ENCODE measurements at regions not wholly inside any gene's neighbourhood (a gene's known extent, or its start where the extent isn't known, plus 50 kb on each side); places are given as distances from the start of the nearest gene placed in this dataset.

DNA sequence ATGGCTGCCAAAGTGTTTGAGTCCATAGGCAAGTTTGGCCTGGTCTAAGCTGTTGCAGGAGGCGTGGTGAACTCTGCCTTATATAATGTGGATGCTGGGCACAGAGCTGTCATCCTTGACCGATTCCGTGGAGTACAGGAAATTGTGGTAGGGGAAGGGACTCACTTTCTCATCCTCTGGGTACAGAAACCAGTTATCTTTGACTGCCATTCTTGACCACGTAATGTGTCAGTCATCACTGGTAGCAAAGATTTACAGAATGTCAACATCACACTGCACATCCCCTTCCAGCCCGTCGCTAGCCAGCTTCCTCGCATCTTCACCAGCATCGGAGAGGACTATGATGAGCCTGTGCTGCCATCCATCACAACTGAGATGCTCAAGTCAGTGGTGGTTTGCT, 215.8 kb upstream of the JUN start (continued):
- TF ChIP-seq, protein P1, sequence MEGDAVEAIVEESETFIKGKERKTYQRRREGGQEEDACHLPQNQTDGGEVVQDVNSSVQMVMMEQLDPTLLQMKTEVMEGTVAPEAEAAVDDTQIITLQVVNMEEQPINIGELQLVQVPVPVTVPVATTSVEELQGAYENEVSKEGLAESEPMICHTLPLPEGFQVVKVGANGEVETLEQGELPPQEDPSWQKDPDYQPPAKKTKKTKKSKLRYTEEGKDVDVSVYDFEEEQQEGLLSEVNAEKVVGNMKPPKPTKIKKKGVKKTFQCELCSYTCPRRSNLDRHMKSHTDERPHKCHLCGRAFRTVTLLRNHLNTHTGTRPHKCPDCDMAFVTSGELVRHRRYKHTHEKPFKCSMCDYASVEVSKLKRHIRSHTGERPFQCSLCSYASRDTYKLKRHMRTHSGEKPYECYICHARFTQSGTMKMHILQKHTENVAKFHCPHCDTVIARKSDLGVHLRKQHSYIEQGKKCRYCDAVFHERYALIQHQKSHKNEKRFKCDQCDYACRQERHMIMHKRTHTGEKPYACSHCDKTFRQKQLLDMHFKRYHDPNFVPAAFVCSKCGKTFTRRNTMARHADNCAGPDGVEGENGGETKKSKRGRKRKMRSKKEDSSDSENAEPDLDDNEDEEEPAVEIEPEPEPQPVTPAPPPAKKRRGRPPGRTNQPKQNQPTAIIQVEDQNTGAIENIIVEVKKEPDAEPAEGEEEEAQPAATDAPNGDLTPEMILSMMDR (IDR thresholded peaks at IDR 0.05; ENCODE audit: control extremely low read depth in 1 of 3, insufficient read depth in 1 of 3, low read depth in 1 of 3, low read length in 3 of 3) = no peak
- no peak for TF ChIP-seq CREB1 (IDR thresholded peaks at IDR 0.05)

All from H1 (cell line).